ENCODE measurements at regions not wholly inside any gene's neighbourhood (a gene's known extent, or its start where the extent isn't known, plus 50 kb on each side); places are given as distances from the start of the nearest gene placed in this dataset.

DNA sequence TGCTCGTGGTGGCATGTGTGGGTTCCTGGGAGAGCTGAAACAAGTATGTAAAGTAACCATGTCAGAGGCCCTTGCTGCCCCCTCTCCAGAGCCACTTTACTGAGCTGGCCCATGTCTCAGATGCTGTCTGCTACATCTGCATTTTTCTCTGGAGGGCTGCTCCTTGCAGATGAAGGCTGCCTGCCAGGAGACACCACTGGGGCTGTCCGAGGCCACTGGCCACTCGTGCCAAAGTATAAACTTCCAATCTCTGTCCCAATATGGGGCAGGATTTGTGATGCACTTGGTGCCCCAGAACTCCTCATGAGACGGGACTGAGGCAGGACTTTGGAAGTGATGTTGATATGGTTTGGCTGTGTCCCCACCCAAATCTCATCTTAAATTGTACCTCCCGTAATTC is 478.4 kb upstream of the B3GAT1 start (continued):
- TF ChIP-seq ZNF423 (CRISPR knock-in tag; IDR thresholded peaks at IDR 0.05) (no peak), ZNF263 (CRISPR knock-in tag; IDR thresholded peaks at IDR 0.05; ENCODE audit: low read depth) (no peak), CREB1 (CRISPR knock-in tag; IDR thresholded peaks at IDR 0.05) (no peak), SP1 (CRISPR knock-in tag; conservative IDR thresholded peaks at IDR 0.05) (no peak), NR3C1 (CRISPR knock-in tag; conservative IDR thresholded peaks at IDR 0.05; ENCODE audit: low read depth) (no peak)
- TF ChIP-seq, protein P1, sequence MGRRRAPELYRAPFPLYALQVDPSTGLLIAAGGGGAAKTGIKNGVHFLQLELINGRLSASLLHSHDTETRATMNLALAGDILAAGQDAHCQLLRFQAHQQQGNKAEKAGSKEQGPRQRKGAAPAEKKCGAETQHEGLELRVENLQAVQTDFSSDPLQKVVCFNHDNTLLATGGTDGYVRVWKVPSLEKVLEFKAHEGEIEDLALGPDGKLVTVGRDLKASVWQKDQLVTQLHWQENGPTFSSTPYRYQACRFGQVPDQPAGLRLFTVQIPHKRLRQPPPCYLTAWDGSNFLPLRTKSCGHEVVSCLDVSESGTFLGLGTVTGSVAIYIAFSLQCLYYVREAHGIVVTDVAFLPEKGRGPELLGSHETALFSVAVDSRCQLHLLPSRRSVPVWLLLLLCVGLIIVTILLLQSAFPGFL (CRISPR knock-in tag; IDR thresholded peaks at IDR 0.05; ENCODE audit: borderline replicate concordance) = no peak
- TF ChIP-seq, protein P2, sequence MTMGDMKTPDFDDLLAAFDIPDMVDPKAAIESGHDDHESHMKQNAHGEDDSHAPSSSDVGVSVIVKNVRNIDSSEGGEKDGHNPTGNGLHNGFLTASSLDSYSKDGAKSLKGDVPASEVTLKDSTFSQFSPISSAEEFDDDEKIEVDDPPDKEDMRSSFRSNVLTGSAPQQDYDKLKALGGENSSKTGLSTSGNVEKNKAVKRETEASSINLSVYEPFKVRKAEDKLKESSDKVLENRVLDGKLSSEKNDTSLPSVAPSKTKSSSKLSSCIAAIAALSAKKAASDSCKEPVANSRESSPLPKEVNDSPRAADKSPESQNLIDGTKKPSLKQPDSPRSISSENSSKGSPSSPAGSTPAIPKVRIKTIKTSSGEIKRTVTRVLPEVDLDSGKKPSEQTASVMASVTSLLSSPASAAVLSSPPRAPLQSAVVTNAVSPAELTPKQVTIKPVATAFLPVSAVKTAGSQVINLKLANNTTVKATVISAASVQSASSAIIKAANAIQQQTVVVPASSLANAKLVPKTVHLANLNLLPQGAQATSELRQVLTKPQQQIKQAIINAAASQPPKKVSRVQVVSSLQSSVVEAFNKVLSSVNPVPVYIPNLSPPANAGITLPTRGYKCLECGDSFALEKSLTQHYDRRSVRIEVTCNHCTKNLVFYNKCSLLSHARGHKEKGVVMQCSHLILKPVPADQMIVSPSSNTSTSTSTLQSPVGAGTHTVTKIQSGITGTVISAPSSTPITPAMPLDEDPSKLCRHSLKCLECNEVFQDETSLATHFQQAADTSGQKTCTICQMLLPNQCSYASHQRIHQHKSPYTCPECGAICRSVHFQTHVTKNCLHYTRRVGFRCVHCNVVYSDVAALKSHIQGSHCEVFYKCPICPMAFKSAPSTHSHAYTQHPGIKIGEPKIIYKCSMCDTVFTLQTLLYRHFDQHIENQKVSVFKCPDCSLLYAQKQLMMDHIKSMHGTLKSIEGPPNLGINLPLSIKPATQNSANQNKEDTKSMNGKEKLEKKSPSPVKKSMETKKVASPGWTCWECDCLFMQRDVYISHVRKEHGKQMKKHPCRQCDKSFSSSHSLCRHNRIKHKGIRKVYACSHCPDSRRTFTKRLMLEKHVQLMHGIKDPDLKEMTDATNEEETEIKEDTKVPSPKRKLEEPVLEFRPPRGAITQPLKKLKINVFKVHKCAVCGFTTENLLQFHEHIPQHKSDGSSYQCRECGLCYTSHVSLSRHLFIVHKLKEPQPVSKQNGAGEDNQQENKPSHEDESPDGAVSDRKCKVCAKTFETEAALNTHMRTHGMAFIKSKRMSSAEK (CRISPR knock-in tag; IDR thresholded peaks at IDR 0.05; ENCODE audit: borderline replicate concordance) = no peak
- TF ChIP-seq, protein P3, sequence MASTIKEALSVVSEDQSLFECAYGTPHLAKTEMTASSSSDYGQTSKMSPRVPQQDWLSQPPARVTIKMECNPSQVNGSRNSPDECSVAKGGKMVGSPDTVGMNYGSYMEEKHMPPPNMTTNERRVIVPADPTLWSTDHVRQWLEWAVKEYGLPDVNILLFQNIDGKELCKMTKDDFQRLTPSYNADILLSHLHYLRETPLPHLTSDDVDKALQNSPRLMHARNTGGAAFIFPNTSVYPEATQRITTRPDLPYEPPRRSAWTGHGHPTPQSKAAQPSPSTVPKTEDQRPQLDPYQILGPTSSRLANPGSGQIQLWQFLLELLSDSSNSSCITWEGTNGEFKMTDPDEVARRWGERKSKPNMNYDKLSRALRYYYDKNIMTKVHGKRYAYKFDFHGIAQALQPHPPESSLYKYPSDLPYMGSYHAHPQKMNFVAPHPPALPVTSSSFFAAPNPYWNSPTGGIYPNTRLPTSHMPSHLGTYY (CRISPR knock-in tag; IDR thresholded peaks at IDR 0.05) = no peak
- TF ChIP-seq, protein P4, sequence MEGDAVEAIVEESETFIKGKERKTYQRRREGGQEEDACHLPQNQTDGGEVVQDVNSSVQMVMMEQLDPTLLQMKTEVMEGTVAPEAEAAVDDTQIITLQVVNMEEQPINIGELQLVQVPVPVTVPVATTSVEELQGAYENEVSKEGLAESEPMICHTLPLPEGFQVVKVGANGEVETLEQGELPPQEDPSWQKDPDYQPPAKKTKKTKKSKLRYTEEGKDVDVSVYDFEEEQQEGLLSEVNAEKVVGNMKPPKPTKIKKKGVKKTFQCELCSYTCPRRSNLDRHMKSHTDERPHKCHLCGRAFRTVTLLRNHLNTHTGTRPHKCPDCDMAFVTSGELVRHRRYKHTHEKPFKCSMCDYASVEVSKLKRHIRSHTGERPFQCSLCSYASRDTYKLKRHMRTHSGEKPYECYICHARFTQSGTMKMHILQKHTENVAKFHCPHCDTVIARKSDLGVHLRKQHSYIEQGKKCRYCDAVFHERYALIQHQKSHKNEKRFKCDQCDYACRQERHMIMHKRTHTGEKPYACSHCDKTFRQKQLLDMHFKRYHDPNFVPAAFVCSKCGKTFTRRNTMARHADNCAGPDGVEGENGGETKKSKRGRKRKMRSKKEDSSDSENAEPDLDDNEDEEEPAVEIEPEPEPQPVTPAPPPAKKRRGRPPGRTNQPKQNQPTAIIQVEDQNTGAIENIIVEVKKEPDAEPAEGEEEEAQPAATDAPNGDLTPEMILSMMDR (IDR thresholded peaks at IDR 0.05) = no peak
- TF ChIP-seq, protein P5, sequence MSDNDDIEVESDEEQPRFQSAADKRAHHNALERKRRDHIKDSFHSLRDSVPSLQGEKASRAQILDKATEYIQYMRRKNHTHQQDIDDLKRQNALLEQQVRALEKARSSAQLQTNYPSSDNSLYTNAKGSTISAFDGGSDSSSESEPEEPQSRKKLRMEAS (CRISPR knock-in tag; IDR thresholded peaks at IDR 0.05) = no peak

DNA sequence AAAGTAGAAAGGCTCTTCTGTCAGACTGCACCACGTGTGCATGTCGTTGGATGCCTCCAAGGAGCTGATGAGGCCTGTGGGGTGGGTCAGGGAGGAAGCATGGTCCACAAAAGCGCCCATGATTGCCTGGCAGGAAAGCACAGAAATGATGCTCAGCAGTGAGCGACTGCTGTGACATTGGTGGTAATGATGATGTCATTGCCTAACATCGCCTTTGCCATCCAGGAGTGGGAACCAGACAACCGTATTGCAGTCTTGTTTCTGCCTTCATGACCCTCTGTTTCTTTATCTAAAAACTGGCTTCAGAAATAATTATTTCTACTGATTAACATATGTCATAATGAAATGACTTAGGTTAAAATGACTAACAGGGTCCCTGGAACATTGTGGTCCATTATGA is 477.8 kb upstream of the B3GAT1 start:
- no peak for DNase-seq (ENCODE audit: low spot score)
- Mint-ChIP-seq H3K27ac (no peak overlapping the region), H3K27me3 (ENCODE audit: low read depth) (peaks cover 18% of the 10 kb centered on the region), H3K9me3 (peaks cover 46% of the 10 kb centered on the region), H3K36me3 (peaks cover 32% of the 10 kb centered on the region), H3K4me1 (no peaks in the 10 kb centered on the region), H3K4me3 (no peak overlapping the region)
- POLR2A ChIA-PET = no interaction called here
- no peak for TF ChIP-seq CREM (CRISPR knock-in tag; IDR thresholded peaks at IDR 0.05)
- TF ChIP-seq ZNF423 (CRISPR knock-in tag; IDR thresholded peaks at IDR 0.05) = no peak
- no peak for TF ChIP-seq ATF1 (CRISPR knock-in tag; IDR thresholded peaks at IDR 0.05)
- TF ChIP-seq JUN (CRISPR knock-in tag; IDR thresholded peaks at IDR 0.05) = no peak
- CTCF ChIA-PET = no interaction called here
- ATAC-seq = no peak

DNA sequence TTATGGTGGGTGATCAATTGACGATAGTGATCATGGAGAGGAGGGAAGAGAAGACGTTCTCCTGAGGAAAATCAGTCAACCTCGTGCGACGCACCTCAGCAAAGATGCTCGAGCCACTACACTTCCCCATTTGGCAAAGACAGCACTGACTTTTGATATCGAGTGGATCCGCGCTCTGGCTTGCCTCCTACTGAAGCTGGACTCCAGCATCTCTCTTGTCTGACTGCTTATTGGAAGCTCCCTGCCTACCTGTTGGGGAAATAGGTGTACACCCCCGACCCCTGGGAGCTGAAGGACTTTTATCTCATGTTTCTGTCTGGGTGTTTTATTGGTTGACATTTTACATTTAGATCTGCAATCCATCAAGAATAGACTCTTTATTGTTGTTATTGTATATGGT is 476.8 kb upstream of the B3GAT1 start:
- CTCF ChIA-PET = no interaction called here
- ATAC-seq (no peak), DNase-seq (ENCODE audit: low spot score) (no peak)
- Mint-ChIP-seq H3K4me1 (no peaks in the 10 kb centered on the region), H3K27me3 (ENCODE audit: low read depth) (peaks cover 22% of the 10 kb centered on the region), H3K36me3 (peaks cover 32% of the 10 kb centered on the region), H3K4me3 (no peak overlapping the region), H3K9me3 (peaks cover 47% of the 10 kb centered on the region), H3K27ac (no peak overlapping the region)
- TF ChIP-seq GRHL2 (CRISPR knock-in tag; IDR thresholded peaks at IDR 0.05; ENCODE audit: insufficient replicate concordance, severe bottlenecking) = no peak
- no peak for TF ChIP-seq ELF4 (CRISPR knock-in tag; IDR thresholded peaks at IDR 0.05; ENCODE audit: low read depth)
- TF ChIP-seq JUN (CRISPR knock-in tag; IDR thresholded peaks at IDR 0.05) = no peak
- no peak for TF ChIP-seq TEAD1 (CRISPR knock-in tag; IDR thresholded peaks at IDR 0.05)
- no peak for TF ChIP-seq JAZF1 (CRISPR knock-in tag; IDR thresholded peaks at IDR 0.05)
- TF ChIP-seq SOX15 (CRISPR knock-in tag; IDR thresholded peaks at IDR 0.05) = no peak
- TF ChIP-seq ZNF219 (CRISPR knock-in tag; IDR thresholded peaks at IDR 0.05; ENCODE audit: borderline replicate concordance) = no peak
- no peak for TF ChIP-seq ZBTB21 (CRISPR knock-in tag; IDR thresholded peaks at IDR 0.05; ENCODE audit: borderline replicate concordance)
- no peak for TF ChIP-seq ZNF416 (CRISPR knock-in tag; IDR thresholded peaks at IDR 0.05)
- POLR2A ChIA-PET = no interaction called here

Data from WTC11 (cell line).